ENCODE measurements at regions not wholly inside any gene's neighbourhood (a gene's known extent, or its start where the extent isn't known, plus 50 kb on each side); places are given as distances from the start of the nearest gene placed in this dataset.

DNA sequence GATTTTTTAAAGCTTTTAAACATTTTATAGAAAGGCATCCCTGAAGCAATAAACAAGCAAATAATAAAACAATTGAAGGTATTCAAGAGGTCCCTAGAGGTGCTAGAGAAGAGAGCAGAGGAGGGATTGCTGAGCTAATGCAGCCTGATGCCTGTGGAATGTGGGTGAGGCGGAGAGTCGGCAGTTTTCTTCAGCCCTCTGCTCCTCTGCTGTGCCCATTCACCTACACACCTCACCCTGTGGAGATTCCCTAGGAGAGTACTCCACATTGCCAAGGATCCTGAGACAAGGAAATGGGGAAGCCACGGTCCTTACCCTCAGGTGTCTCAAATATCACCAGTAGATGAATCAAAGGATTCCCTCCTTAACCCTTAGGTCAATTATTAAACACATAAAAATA, 199.8 kb upstream of the POU3F2 start:
- no peak overlapping the region for H3K27ac ChIP-seq (ENCODE audit: low read depth, low read length)
- no peaks in the 10 kb centered on the region for H3K4me1 ChIP-seq (ENCODE audit: control insufficient read depth in 3 of 3, insufficient read depth in 3 of 3, low read length in 3 of 3)
- no peak overlapping the region for H3K4me3 ChIP-seq (ENCODE audit: low read length in 3 of 3)
- no peaks in the 10 kb centered on the region for H3K9me3 ChIP-seq (ENCODE audit: control insufficient read depth in 3 of 3, low read length in 3 of 3)
- H3K36me3 ChIP-seq (ENCODE audit: control insufficient read depth in 3 of 3, insufficient read depth in 3 of 3, low read length in 3 of 3) = no peaks in the 10 kb centered on the region
- H3K9ac ChIP-seq (ENCODE audit: low read depth in 1 of 3, low read length in 3 of 3) = no peak overlapping the region
- H3K27me3 ChIP-seq (ENCODE audit: control insufficient read depth in 3 of 3, insufficient read depth in 3 of 3, low read length in 3 of 3) = no peaks in the 10 kb centered on the region

DNA sequence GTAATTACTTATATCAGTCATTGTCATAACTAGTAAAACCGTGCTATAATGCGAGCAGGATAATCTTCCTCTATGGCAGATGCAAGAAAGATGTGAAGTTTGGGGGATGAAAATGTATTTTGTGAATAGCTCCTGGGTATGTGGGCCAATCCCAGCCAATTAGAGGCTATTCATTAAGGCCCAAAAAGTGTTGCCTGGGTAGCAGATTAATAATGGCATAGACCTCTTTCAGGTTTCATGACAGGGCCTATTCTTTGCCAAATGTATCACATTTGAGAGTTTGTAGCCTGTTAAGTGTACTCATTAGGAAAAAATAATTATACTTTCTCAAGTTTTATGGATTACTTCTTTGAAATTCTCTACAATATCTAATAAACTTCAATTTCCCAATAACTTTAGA, 199.2 kb upstream of the POU3F2 start:
- Histone ChIP-seq H3K9ac (ENCODE audit: low read depth in 1 of 3, low read length in 3 of 3) (no peak overlapping the region), H3K27ac (ENCODE audit: low read depth, low read length) (no peak overlapping the region), H3K27me3 (ENCODE audit: control insufficient read depth in 3 of 3, insufficient read depth in 3 of 3, low read length in 3 of 3) (no peaks in the 10 kb centered on the region), H3K4me3 (ENCODE audit: low read length in 3 of 3) (no peak overlapping the region), H3K36me3 (ENCODE audit: control insufficient read depth in 3 of 3, insufficient read depth in 3 of 3, low read length in 3 of 3) (no peaks in the 10 kb centered on the region), H3K9me3 (ENCODE audit: control insufficient read depth in 3 of 3, low read length in 3 of 3) (no peaks in the 10 kb centered on the region), H3K4me1 (ENCODE audit: control insufficient read depth in 3 of 3, insufficient read depth in 3 of 3, low read length in 3 of 3) (no peaks in the 10 kb centered on the region)

DNA sequence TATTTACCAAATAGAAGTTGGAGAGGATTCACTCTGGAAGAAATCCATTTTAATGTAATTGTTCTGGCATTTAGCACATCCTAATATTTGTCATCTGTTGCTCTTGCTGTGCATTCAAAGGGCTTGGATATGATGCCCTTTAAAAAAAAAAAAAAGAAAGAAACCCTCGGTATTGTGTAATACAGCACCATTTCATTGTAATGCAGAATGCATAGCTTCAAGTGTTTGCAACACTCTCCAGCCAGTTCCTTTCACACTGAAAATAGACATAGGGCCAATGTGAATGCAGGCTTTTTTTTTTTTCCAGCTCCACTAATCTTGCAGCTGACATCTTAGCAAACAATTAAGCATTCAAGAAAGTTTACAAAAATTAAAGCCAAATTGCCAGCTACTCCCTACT, 197.4 kb upstream of the POU3F2 start:
- no peaks in the 10 kb centered on the region for H3K27me3 ChIP-seq (ENCODE audit: control insufficient read depth in 3 of 3, insufficient read depth in 3 of 3, low read length in 3 of 3)
- no peak overlapping the region for H3K27ac ChIP-seq (ENCODE audit: low read depth, low read length)
- H3K9me3 ChIP-seq (ENCODE audit: control insufficient read depth in 3 of 3, low read length in 3 of 3) = no peaks in the 10 kb centered on the region
- no peaks in the 10 kb centered on the region for H3K4me1 ChIP-seq (ENCODE audit: control insufficient read depth in 3 of 3, insufficient read depth in 3 of 3, low read length in 3 of 3)
- no peaks in the 10 kb centered on the region for H3K36me3 ChIP-seq (ENCODE audit: control insufficient read depth in 3 of 3, insufficient read depth in 3 of 3, low read length in 3 of 3)
- no peak overlapping the region for H3K9ac ChIP-seq (ENCODE audit: low read depth in 1 of 3, low read length in 3 of 3)
- H3K4me3 ChIP-seq (ENCODE audit: low read length in 3 of 3) = no peak overlapping the region

DNA sequence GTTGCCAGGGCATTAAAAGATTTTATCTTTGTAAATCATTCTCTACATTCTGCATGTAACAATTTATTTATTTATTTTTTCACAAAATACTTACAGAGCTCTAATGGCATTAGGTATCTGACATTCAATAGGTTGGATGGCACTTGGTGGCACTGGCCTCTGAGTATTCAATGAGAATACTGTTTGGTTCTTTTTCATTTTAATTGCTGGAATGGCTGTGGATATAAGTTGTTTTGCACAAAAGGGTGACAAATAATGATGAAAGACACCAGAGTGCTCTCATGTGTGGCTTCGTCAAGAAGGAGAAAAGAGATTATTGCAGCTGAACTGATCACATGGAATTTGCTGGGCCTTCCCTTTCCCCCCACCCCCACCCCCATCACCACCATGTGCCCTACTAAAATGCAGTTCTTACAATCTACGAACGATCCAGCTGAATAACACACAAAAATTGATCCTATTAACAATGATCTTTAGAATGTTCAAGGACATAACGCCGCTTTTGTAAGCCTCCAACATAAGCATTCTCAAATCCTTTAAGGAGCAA, 195.2 kb upstream of the POU3F2 start:
- Histone ChIP-seq H3K27me3 (ENCODE audit: control insufficient read depth in 3 of 3, insufficient read depth in 3 of 3, low read length in 3 of 3) (no peaks in the 10 kb centered on the region), H3K36me3 (ENCODE audit: control insufficient read depth in 3 of 3, insufficient read depth in 3 of 3, low read length in 3 of 3) (no peaks in the 10 kb centered on the region), H3K9me3 (ENCODE audit: control insufficient read depth in 3 of 3, low read length in 3 of 3) (no peaks in the 10 kb centered on the region), H3K4me1 (ENCODE audit: control insufficient read depth in 3 of 3, insufficient read depth in 3 of 3, low read length in 3 of 3) (no peaks in the 10 kb centered on the region), H3K4me3 (ENCODE audit: low read length in 3 of 3) (no peak overlapping the region), H3K27ac (ENCODE audit: low read depth, low read length) (no peak overlapping the region), H3K9ac (ENCODE audit: low read depth in 1 of 3, low read length in 3 of 3) (no peak overlapping the region)

DNA sequence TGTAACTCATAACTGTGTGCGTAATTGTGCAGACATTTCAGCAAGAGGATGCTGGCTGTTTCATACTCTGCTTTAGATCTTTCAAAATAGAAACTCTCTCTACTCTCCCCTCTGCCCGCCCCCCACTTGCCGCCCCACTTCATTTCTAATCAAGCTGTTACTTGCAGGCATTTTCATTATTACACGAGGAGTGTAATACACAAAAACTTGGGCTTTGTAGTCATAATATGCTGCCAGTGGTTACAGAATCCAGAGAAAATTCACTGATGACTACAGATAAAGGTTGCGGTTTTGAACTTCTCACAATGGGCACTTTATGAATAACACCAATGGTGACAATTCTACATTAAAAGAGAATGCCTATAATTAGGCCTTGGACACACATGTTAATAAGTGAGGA, 194.0 kb upstream of the POU3F2 start:
- H3K4me1 ChIP-seq (ENCODE audit: control insufficient read depth in 3 of 3, insufficient read depth in 3 of 3, low read length in 3 of 3) = no peaks in the 10 kb centered on the region
- H3K4me3 ChIP-seq (ENCODE audit: low read length in 3 of 3) = no peak overlapping the region
- no peaks in the 10 kb centered on the region for H3K27me3 ChIP-seq (ENCODE audit: control insufficient read depth in 3 of 3, insufficient read depth in 3 of 3, low read length in 3 of 3)
- H3K9me3 ChIP-seq (ENCODE audit: control insufficient read depth in 3 of 3, low read length in 3 of 3) = no peaks in the 10 kb centered on the region
- no peak overlapping the region for H3K9ac ChIP-seq (ENCODE audit: low read depth in 1 of 3, low read length in 3 of 3)
- no peaks in the 10 kb centered on the region for H3K36me3 ChIP-seq (ENCODE audit: control insufficient read depth in 3 of 3, insufficient read depth in 3 of 3, low read length in 3 of 3)
- H3K27ac ChIP-seq (ENCODE audit: low read depth, low read length) = no peak overlapping the region

DNA sequence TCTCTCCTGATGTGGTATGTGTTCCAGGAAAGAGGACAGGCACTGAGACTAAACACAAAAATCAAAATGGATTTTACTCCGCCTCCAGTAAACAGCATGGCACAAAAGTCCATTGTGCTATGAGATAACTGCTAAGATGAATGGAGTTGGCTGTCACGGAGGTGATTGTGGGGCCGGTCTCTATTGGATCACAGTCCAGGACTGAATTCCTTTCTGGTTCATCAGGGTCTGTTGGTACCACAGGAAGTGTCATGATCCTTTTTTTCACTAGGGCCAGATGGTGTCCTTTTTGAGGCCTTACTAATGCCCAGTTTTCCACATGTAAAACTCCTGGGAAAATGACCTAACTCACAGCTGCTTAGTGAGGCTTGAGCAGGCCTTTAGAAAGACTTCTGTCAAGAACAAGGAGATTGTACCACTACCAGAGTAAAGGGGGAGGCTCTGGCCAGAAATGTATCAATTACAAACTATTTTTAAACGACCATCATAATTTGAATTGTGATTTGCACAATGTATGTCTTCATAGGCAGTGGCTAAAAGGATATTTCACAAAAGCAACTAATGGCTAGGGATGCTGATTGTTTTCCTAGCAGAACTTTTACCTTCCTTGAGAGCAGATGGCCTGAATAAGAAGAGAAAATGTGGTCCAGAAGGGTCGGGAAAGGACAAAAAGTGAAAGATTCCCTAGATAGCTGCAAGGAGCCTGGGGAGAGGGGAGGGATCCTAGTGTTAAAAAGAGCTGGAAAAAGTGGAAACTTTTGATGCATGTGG, 192.2 kb upstream of the POU3F2 start:
- Histone ChIP-seq H3K9me3 (ENCODE audit: control insufficient read depth in 3 of 3, low read length in 3 of 3) (no peaks in the 10 kb centered on the region), H3K27ac (ENCODE audit: low read depth, low read length) (no peak overlapping the region), H3K4me1 (ENCODE audit: control insufficient read depth in 3 of 3, insufficient read depth in 3 of 3, low read length in 3 of 3) (no peaks in the 10 kb centered on the region), H3K9ac (ENCODE audit: low read depth in 1 of 3, low read length in 3 of 3) (no peak overlapping the region), H3K4me3 (ENCODE audit: low read length in 3 of 3) (no peak overlapping the region), H3K27me3 (ENCODE audit: control insufficient read depth in 3 of 3, insufficient read depth in 3 of 3, low read length in 3 of 3) (no peaks in the 10 kb centered on the region), H3K36me3 (ENCODE audit: control insufficient read depth in 3 of 3, insufficient read depth in 3 of 3, low read length in 3 of 3) (no peaks in the 10 kb centered on the region)

DNA sequence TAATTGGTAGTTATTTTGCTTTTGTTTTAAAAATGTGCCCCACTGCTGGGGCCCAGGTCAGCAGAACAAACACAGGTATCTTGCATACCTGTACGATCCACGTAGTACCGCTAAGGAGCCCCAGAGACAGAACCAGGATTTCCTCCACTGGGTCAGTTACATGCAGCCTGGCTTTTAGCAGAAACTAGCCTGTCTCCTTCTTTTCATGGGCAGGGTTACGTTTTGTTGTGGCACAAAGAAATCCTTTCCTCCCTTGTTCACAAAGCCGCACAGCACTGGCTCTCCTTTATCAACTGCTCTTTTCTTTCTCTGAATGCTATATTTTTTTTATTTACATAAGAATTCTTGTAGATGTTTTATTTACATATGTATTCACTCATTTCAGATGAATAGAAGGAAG, 190.3 kb upstream of the POU3F2 start:
- H3K36me3 ChIP-seq (ENCODE audit: control insufficient read depth in 3 of 3, insufficient read depth in 3 of 3, low read length in 3 of 3) = no peaks in the 10 kb centered on the region
- H3K27me3 ChIP-seq (ENCODE audit: control insufficient read depth in 3 of 3, insufficient read depth in 3 of 3, low read length in 3 of 3) = no peaks in the 10 kb centered on the region
- H3K27ac ChIP-seq (ENCODE audit: low read depth, low read length) = no peak overlapping the region
- no peaks in the 10 kb centered on the region for H3K4me1 ChIP-seq (ENCODE audit: control insufficient read depth in 3 of 3, insufficient read depth in 3 of 3, low read length in 3 of 3)
- no peak overlapping the region for H3K9ac ChIP-seq (ENCODE audit: low read depth in 1 of 3, low read length in 3 of 3)
- H3K9me3 ChIP-seq (ENCODE audit: control insufficient read depth in 3 of 3, low read length in 3 of 3) = no peaks in the 10 kb centered on the region
- no peak overlapping the region for H3K4me3 ChIP-seq (ENCODE audit: low read length in 3 of 3)

DNA sequence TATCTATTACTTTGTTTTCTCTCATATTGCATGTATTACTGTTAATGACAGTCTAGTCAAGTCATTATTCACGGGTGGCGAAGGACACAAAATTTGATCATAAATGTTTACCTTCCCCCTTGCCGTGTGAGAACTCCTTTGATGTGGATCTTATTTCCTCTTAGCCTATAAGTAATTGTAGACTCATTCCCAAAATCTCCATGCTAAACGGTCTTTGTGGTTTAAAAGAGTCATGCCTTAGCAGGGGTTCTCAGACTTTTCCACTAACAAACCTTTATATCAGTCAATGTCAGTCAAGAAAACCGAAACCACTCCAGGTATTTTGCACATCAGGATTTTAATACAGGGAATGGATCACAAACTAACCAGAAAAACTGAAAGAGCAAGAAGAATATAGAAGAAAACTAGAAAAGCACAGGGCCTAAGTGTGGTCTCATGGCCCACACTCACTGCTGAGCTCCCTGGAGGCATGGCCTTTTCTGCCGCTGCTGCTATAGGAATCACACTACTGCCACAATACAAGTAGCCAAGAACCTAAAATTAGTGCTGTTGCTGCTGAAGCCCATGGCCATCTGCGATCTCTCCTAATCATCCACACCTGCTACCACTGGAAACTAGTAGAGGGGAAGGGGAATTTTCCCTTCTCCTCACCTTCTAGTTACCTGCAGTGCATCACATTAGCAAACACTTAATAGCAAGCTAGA, 186.0 kb upstream of the POU3F2 start:
- Histone ChIP-seq H3K4me1 (ENCODE audit: control insufficient read depth in 3 of 3, insufficient read depth in 3 of 3, low read length in 3 of 3) (no peaks in the 10 kb centered on the region), H3K4me3 (ENCODE audit: low read length in 3 of 3) (no peak overlapping the region)

DNA sequence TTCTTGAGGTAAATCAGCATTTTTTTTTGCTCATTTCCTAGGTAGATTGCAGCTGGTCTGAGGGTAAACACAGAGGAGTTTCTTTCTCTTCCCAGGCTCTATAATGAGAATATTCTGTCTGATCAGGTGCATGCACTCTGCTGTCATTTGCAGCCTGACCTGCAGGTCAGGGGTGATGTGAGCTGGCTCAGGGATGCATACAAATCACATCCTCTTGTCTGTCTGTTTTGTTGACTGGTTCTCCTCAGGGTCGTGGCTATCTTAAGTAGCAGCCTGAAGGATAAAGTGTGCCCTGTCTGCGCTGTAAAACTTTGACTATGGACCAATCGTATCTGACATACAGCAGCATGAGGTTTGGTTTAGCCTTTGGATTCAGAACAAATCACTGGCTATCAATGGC, 183.4 kb upstream of the POU3F2 start:
- H3K4me3 ChIP-seq (ENCODE audit: low read length in 3 of 3) = no peak overlapping the region

More for the DNA sequence above, 186.0 kb upstream of the POU3F2 start:
- H3K36me3 ChIP-seq (ENCODE audit: control insufficient read depth in 3 of 3, insufficient read depth in 3 of 3, low read length in 3 of 3) = no peaks in the 10 kb centered on the region
- no peaks in the 10 kb centered on the region for H3K27me3 ChIP-seq (ENCODE audit: control insufficient read depth in 3 of 3, insufficient read depth in 3 of 3, low read length in 3 of 3)
- H3K9ac ChIP-seq (ENCODE audit: low read depth in 1 of 3, low read length in 3 of 3) = no peak overlapping the region
- H3K9me3 ChIP-seq (ENCODE audit: control insufficient read depth in 3 of 3, low read length in 3 of 3) = no peaks in the 10 kb centered on the region
- no peak overlapping the region for H3K27ac ChIP-seq (ENCODE audit: low read depth, low read length)

DNA sequence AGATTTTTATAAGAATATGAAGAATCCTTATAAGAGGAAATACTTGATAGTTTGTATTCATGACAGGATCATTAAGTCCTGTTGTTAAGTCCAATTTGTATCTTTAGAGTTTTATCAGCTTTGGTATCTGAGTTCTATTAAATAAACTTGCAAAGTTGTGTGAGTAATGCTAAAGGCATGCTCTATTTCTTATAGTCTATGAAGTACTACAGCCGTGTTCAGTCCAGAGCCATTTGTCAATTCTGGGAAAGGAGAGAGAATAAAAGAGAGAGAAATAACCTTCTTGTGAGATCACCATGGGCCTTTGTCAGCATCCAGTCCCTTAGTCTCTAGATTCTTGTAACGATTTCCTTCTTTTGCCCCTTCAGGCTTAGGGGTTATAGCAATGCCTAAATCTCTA, 181.2 kb upstream of the POU3F2 start:
- Histone ChIP-seq H3K9ac (ENCODE audit: low read depth in 1 of 3, low read length in 3 of 3) (no peak overlapping the region), H3K27me3 (ENCODE audit: control insufficient read depth in 3 of 3, insufficient read depth in 3 of 3, low read length in 3 of 3) (no peaks in the 10 kb centered on the region), H3K36me3 (ENCODE audit: control insufficient read depth in 3 of 3, insufficient read depth in 3 of 3, low read length in 3 of 3) (no peaks in the 10 kb centered on the region), H3K4me1 (ENCODE audit: control insufficient read depth in 3 of 3, insufficient read depth in 3 of 3, low read length in 3 of 3) (no peaks in the 10 kb centered on the region), H3K9me3 (ENCODE audit: control insufficient read depth in 3 of 3, low read length in 3 of 3) (no peaks in the 10 kb centered on the region), H3K4me3 (ENCODE audit: low read length in 3 of 3) (no peak overlapping the region), H3K27ac (ENCODE audit: low read depth, low read length) (no peak overlapping the region)

More for the DNA sequence above, 183.4 kb upstream of the POU3F2 start:
- Histone ChIP-seq H3K27me3 (ENCODE audit: control insufficient read depth in 3 of 3, insufficient read depth in 3 of 3, low read length in 3 of 3) (no peaks in the 10 kb centered on the region), H3K4me1 (ENCODE audit: control insufficient read depth in 3 of 3, insufficient read depth in 3 of 3, low read length in 3 of 3) (no peaks in the 10 kb centered on the region), H3K9me3 (ENCODE audit: control insufficient read depth in 3 of 3, low read length in 3 of 3) (no peaks in the 10 kb centered on the region), H3K36me3 (ENCODE audit: control insufficient read depth in 3 of 3, insufficient read depth in 3 of 3, low read length in 3 of 3) (no peaks in the 10 kb centered on the region), H3K27ac (ENCODE audit: low read depth, low read length) (no peak overlapping the region), H3K9ac (ENCODE audit: low read depth in 1 of 3, low read length in 3 of 3) (no peak overlapping the region)

All from skeletal muscle tissue (tissue), 3 donors.